ENCODE measurements at regions not wholly inside any gene's neighbourhood (a gene's known extent, or its start where the extent isn't known, plus 50 kb on each side); places are given as distances from the start of the nearest gene placed in this dataset.

GRCh38 chrX:26631385-26631784, 415.4 kb downstream of the MAGEB5 start:
- Mint-ChIP-seq H3K27me3 (ENCODE audit: low read depth in 3 of 3) (no peaks in the 10 kb centered on the region), H3K4me1 (no peaks in the 10 kb centered on the region), H3K36me3 (no peaks in the 10 kb centered on the region), H3K9me3 (peaks cover 0 to 6% (median 3%) of the 10 kb centered on the region in 7 donors), H3K27ac (no peak overlapping the region), H3K4me3 (no peak overlapping the region)
- H3K4me2 ChIP-seq (replicated peaks; ENCODE audit: extremely low read depth, low read length, poor library complexity, severe bottlenecking): no peak overlapping the region
- intact Hi-C loops (cut with micrococcal nuclease): no loop called here
- H3K4me3 ChIP-seq (replicated peaks in 1 of 3; ENCODE audit: low read depth in 2 of 3, low read length in 3 of 3): no peak overlapping the region
- no peaks in the 10 kb centered on the region for H3K36me3 ChIP-seq (replicated peaks in 1 of 2; ENCODE audit: control insufficient read depth in 1 of 2, insufficient read depth in 2 of 2, low read length in 2 of 2)
- WGBS (ENCODE audit: insufficient coverage): no CpG with 5 or more reads among the region's 1 CpG
- no peaks in the 10 kb centered on the region for H3K79me2 ChIP-seq (ENCODE audit: insufficient read depth, low read length)
- no peak overlapping the region for H2AFZ ChIP-seq (ENCODE audit: insufficient read depth, low read depth, low read length, poor library complexity, severe bottlenecking)
- no peaks in the 10 kb centered on the region for H4K20me1 ChIP-seq (ENCODE audit: insufficient read depth, low read length)
- no peaks in the 10 kb centered on the region for H3K27me3 ChIP-seq (ENCODE audit: control insufficient read depth in 2 of 2, insufficient read depth in 2 of 2, low read length in 2 of 2)
- peaks cover 0 to 6% of the 10 kb centered on the region in 2 donors for H3K9me3 ChIP-seq (replicated peaks in 1 of 2; ENCODE audit: control insufficient read depth in 1 of 2, insufficient read depth in 1 of 2, low read length in 2 of 2)
- TF ChIP-seq CTCF (IDR thresholded peaks at IDR 0.05): no peak
- H3K4me1 ChIP-seq (ENCODE audit: control insufficient read depth in 1 of 2, insufficient read depth in 2 of 2, low read length in 2 of 2): no peaks in the 10 kb centered on the region
- no peak overlapping the region for H3K9ac ChIP-seq (ENCODE audit: insufficient read depth, low read length, poor library complexity, severe bottlenecking)
- no peak for DNase-seq
- H3K27ac ChIP-seq (ENCODE audit: low read depth in 1 of 2, low read length in 2 of 2): no peak overlapping the region

GRCh38 chrX:26613956-26614355, 398.0 kb downstream of the MAGEB5 start:
- Mint-ChIP-seq H3K27ac (no peak overlapping the region), H3K9me3 (peaks cover 0 to 4% (median 0%) of the 10 kb centered on the region in 7 donors), H3K36me3 (no peaks in the 10 kb centered on the region), H3K4me1 (no peaks in the 10 kb centered on the region), H3K27me3 (ENCODE audit: low read depth in 3 of 3) (no peaks in the 10 kb centered on the region), H3K4me3 (no peak overlapping the region)
- H3K4me1 ChIP-seq (ENCODE audit: control insufficient read depth in 1 of 2, insufficient read depth in 2 of 2, low read length in 2 of 2): no peaks in the 10 kb centered on the region
- H3K27me3 ChIP-seq (ENCODE audit: control insufficient read depth in 2 of 2, insufficient read depth in 2 of 2, low read length in 2 of 2): no peaks in the 10 kb centered on the region
- no peak overlapping the region for H3K4me2 ChIP-seq (replicated peaks; ENCODE audit: extremely low read depth, low read length, poor library complexity, severe bottlenecking)
- intact Hi-C loops (cut with micrococcal nuclease): no loop called here
- H3K27ac ChIP-seq (ENCODE audit: low read depth in 1 of 2, low read length in 2 of 2): no peak overlapping the region
- DNase-seq: no peak
- H3K9ac ChIP-seq (ENCODE audit: insufficient read depth, low read length, poor library complexity, severe bottlenecking): no peak overlapping the region
- no peaks in the 10 kb centered on the region for H3K36me3 ChIP-seq (replicated peaks in 1 of 2; ENCODE audit: control insufficient read depth in 1 of 2, insufficient read depth in 2 of 2, low read length in 2 of 2)
- WGBS (ENCODE audit: insufficient coverage): 100% methylated on average over 1 of the region's 2 CpGs
- H3K4me3 ChIP-seq (replicated peaks in 1 of 3; ENCODE audit: low read depth in 2 of 3, low read length in 3 of 3): no peak overlapping the region
- H3K79me2 ChIP-seq (ENCODE audit: insufficient read depth, low read length): no peaks in the 10 kb centered on the region
- no peaks in the 10 kb centered on the region for H4K20me1 ChIP-seq (ENCODE audit: insufficient read depth, low read length)
- TF ChIP-seq CTCF (IDR thresholded peaks at IDR 0.05): no peak
- no peaks in the 10 kb centered on the region for H3K9me3 ChIP-seq (replicated peaks in 1 of 2; ENCODE audit: control insufficient read depth in 1 of 2, insufficient read depth in 1 of 2, low read length in 2 of 2)
- H2AFZ ChIP-seq (ENCODE audit: insufficient read depth, low read depth, low read length, poor library complexity, severe bottlenecking): no peak overlapping the region

All from CD14-positive monocyte (primary cell).